IMR-90 (cell line): ENCODE measurements at regions not wholly inside any gene's neighbourhood (a gene's known extent, or its start where the extent isn't known, plus 50 kb on each side); places are given as distances from the start of the nearest gene placed in this dataset.

Experiments used
- ATAC-seq: fragments of 200-7000 bp; cut with Tn5 transposase; 2 replicates; pipeline ENCODE4 v1.9.1; 2020; ENCODE audit warnings: low read depth, mild to moderate bottlenecking, moderate library complexity
- BruUV-seq: library from RNA; stranded (reverse); fragments of 400-500 nt; replicated peaks from 2 replicates; lab custom pipeline; 2021; lab: Mats Ljungman, UMichigan
- CTCF ChIA-PET: fragments of 300-600 bp; formaldehyde crosslinking; extraction: SDS; loops from one replicate; lab custom pipeline; 2021; ENCODE audit warnings: antibody characterized with exemption; lab: Yijun Ruan, JAX
- POLR2A ChIA-PET: fragments of 300-600 bp; sonication (Branson Sonifier 250); formaldehyde crosslinking; loops from one replicate; lab custom pipeline; 2022; ENCODE audit warnings: antibody characterized with exemption; ENCODE audit not compliant: unreplicated experiment; lab: Charles Lee
- DNase-seq: peaks from one replicate; pipeline ENCODE4 v3.0.0; 2013
- H2AFZ ChIP-seq: replicated peaks from 2 replicates; pipeline ENCODE3; 2013; ENCODE audit warnings: low read length, mild to moderate bottlenecking; ENCODE audit not compliant: poor library complexity
- H2AK5ac ChIP-seq: 2 replicates; pipeline ENCODE4 v1.6.1; 2013; ENCODE audit warnings: low read depth, low read length, inconsistent platforms
- H2AK9ac ChIP-seq: replicated peaks from 2 replicates; pipeline ENCODE3; 2013; ENCODE audit warnings: mild to moderate bottlenecking, low read depth, low read length, moderate library complexity; ENCODE audit not compliant: poor library complexity
- H2BK120ac ChIP-seq: 2 replicates; pipeline ENCODE4 v1.6.1; 2013; ENCODE audit warnings: low read depth, low read length, inconsistent platforms
- H2BK15ac ChIP-seq: 3 replicates; pipeline ENCODE4 v1.6.1; 2013; ENCODE audit warnings: low read depth, low read length, inconsistent platforms
- H2BK20ac ChIP-seq: 2 replicates; pipeline ENCODE4 v1.6.1; 2013; ENCODE audit warnings: low read depth, mild to moderate bottlenecking, inconsistent platforms, low read length, moderate library complexity
- H2BK5ac ChIP-seq: 2 replicates; pipeline ENCODE4 v1.6.1; 2013; ENCODE audit warnings: mild to moderate bottlenecking, low read depth, low read length, inconsistent platforms; ENCODE audit not compliant: poor library complexity, severe bottlenecking
- H3K14ac ChIP-seq: replicated peaks from 2 replicates; pipeline ENCODE4 v1.6.1; 2013; ENCODE audit warnings: low read depth, low read length, inconsistent platforms
- H3K18ac ChIP-seq: 2 replicates; pipeline ENCODE4 v1.6.1; 2013; ENCODE audit warnings: low read depth, low read length, control low read depth
- H3K23ac ChIP-seq: 2 replicates; pipeline ENCODE4 v1.6.1; 2013; ENCODE audit warnings: low read depth, low read length, inconsistent platforms
- H3K27ac ChIP-seq: 2 replicates; pipeline ENCODE4 v1.5.1; 2013; ENCODE audit warnings: mild to moderate bottlenecking, control low read depth, low read length; ENCODE audit not compliant: insufficient read depth
- H3K27me3 ChIP-seq: 2 replicates; pipeline ENCODE4 v1.6.1; 2013; ENCODE audit warnings: low read length; ENCODE audit not compliant: control insufficient read depth, insufficient read depth
- H3K36me3 ChIP-seq: 2 replicates; pipeline ENCODE4 v1.6.1; 2013; ENCODE audit warnings: low read length, mixed read lengths; ENCODE audit not compliant: control insufficient read depth, insufficient read depth
- H3K4ac ChIP-seq: 2 replicates; pipeline ENCODE4 v1.6.1; 2013; ENCODE audit warnings: low read depth, low read length, inconsistent platforms
- H3K4me1 ChIP-seq: 2 replicates; pipeline ENCODE4 v1.6.1; 2013; ENCODE audit warnings: low read length, mixed read lengths; ENCODE audit not compliant: control insufficient read depth, insufficient read depth
- H3K4me2 ChIP-seq: 2 replicates; pipeline ENCODE4 v1.6.1; 2013; ENCODE audit warnings: low read depth, mild to moderate bottlenecking, control low read depth, low read length, moderate library complexity
- H3K4me3 ChIP-seq: 2 replicates; pipeline ENCODE4 v1.5.1; 2013; ENCODE audit warnings: low read depth, mild to moderate bottlenecking, control low read depth, low read length, moderate library complexity; ENCODE audit not compliant: insufficient read depth
- H3K56ac ChIP-seq: 2 replicates; pipeline ENCODE4 v1.6.1; 2013; ENCODE audit warnings: low read length, inconsistent platforms; ENCODE audit not compliant: insufficient read depth; ENCODE audit errors: extremely low read depth
- H3K79me1 ChIP-seq, 2 experiments: 2 replicates each; pipeline ENCODE4 v1.6.1; 2013; ENCODE audit warnings: low read length in 2 of 2, inconsistent platforms in 1 of 2, low read depth in 1 of 2
- H3K9ac ChIP-seq: 2 replicates; pipeline ENCODE4 v1.6.1; 2013; ENCODE audit warnings: low read depth, low read length, control low read depth
- H3K9me1 ChIP-seq: 2 replicates; pipeline ENCODE4 v1.6.1; 2013; ENCODE audit warnings: low read length, inconsistent platforms; ENCODE audit not compliant: insufficient read depth
- H3K9me3 ChIP-seq: 2 replicates; pipeline ENCODE4 v1.6.1; 2013; ENCODE audit warnings: low read length; ENCODE audit not compliant: control insufficient read depth, insufficient read depth
- H4K20me1 ChIP-seq: 2 replicates; pipeline ENCODE4 v1.6.1; 2013; ENCODE audit warnings: low read length, inconsistent platforms; ENCODE audit not compliant: insufficient read depth
- H4K5ac ChIP-seq: 2 replicates; pipeline ENCODE4 v1.6.1; 2013; ENCODE audit warnings: mild to moderate bottlenecking, low read depth, low read length, control low read depth
- H4K8ac ChIP-seq, 2 experiments: 2 replicates each; pipeline ENCODE4 v1.6.1; 2013; ENCODE audit warnings: low read depth in 2 of 2, low read length in 2 of 2, control low read depth in 1 of 2, inconsistent platforms in 1 of 2
- H4K91ac ChIP-seq: 2 replicates; pipeline ENCODE4 v1.6.1; 2013; ENCODE audit warnings: low read depth, low read length, inconsistent platforms; ENCODE audit not compliant: insufficient read depth
- BHLHE40 ChIP-seq: fragments of 150-350 bp; IDR thresholded peaks from 2 replicates; pipeline ENCODE4 v1.6.1; 2016; ENCODE audit warnings: mild to moderate bottlenecking, low read depth, low read length
- CEBPB ChIP-seq: IDR thresholded peaks from 2 replicates; pipeline ENCODE4 v1.6.1; 2012; ENCODE audit warnings: low read depth, low read length, improper control_type of control experiment
- CHD1 ChIP-seq: IDR thresholded peaks from 2 replicates; pipeline ENCODE4 v1.6.1; 2012; ENCODE audit warnings: low read depth, low read length, improper control_type of control experiment
- CTCF ChIP-seq: conservative IDR thresholded peaks from 2 replicates; pipeline ENCODE4 v1.5.1; 2012; ENCODE audit warnings: mild to moderate bottlenecking, low read depth, low read length, improper control_type of control experiment
- ELK1 ChIP-seq: fragments of 150-350 bp; IDR thresholded peaks from 2 replicates; pipeline ENCODE4 v1.6.1; 2016; ENCODE audit warnings: low read depth, mild to moderate bottlenecking, low read length, moderate library complexity, borderline replicate concordance
- FOS ChIP-seq: fragments of 150-350 bp; IDR thresholded peaks from 2 replicates; pipeline ENCODE4 v1.6.1; 2016; ENCODE audit warnings: low read depth, low read length
- MAFK ChIP-seq: IDR thresholded peaks from 2 replicates; pipeline ENCODE4 v1.6.1; 2012; ENCODE audit warnings: low read depth, low read length, improper control_type of control experiment
- MAZ ChIP-seq: IDR thresholded peaks from 2 replicates; pipeline ENCODE4 v1.6.1; 2012; ENCODE audit warnings: low read depth, mild to moderate bottlenecking, low read length, improper control_type of control experiment, moderate library complexity, borderline replicate concordance
- NFE2L2 ChIP-seq: fragments of 150-350 bp; IDR thresholded peaks from 2 replicates; pipeline ENCODE4 v1.6.1; 2016; ENCODE audit warnings: low read depth, mild to moderate bottlenecking, low read length
- POLR2A ChIP-seq: IDR thresholded peaks from 2 replicates; pipeline ENCODE4 v1.6.1; 2012; ENCODE audit warnings: mild to moderate bottlenecking, low read depth, low read length
- RAD21 ChIP-seq: IDR thresholded peaks from 2 replicates; pipeline ENCODE4 v1.6.1; 2012; ENCODE audit warnings: low read length, improper control_type of control experiment
- RCOR1 ChIP-seq: IDR thresholded peaks from 2 replicates; pipeline ENCODE4 v1.6.1; 2012; ENCODE audit warnings: mild to moderate bottlenecking, low read length, improper control_type of control experiment; ENCODE audit not compliant: insufficient replicate concordance
- RFX5 ChIP-seq: IDR thresholded peaks from 2 replicates; pipeline ENCODE4 v1.8.0; 2012; ENCODE audit warnings: low read depth, mild to moderate bottlenecking, low read length, moderate library complexity
- SMC3 ChIP-seq: fragments of 150-350 bp; IDR thresholded peaks from 2 replicates; pipeline ENCODE4 v1.6.1; 2016; ENCODE audit warnings: low read depth, mild to moderate bottlenecking, antibody characterized with exemption, low read length, moderate library complexity
- USF2 ChIP-seq: fragments of 150-350 bp; IDR thresholded peaks from 2 replicates; pipeline ENCODE4 v1.6.1; 2017; ENCODE audit warnings: mild to moderate bottlenecking, antibody characterized with exemption, low read length, low read depth
- WGBS, 2 experiments: methylation state at CpG; one replicate each; pipeline versions ENCODE4 v1.1.5 to v1.1.7; 2013; ENCODE audit warnings: missing lambda C conversion rate in 2 of 2; ENCODE audit not compliant: insufficient read length in 1 of 2; ENCODE audit errors: extremely low coverage in 2 of 2; 5-methylcytosine and 5-hydroxymethylcytosine counted together
- dilution Hi-C: fragments of 300-500 bp; cut with HindIII; formaldehyde crosslinking; loops from one replicate; pipeline ENCODE4 v1.14.3; 2018; ENCODE audit warnings: low sequenced_read_pairs; ENCODE audit not compliant: unreplicated experiment
- in situ Hi-C: fragments of 300-500 bp; cut with MboI; formaldehyde crosslinking; loops from 3 replicates; pipeline ENCODE4 v1.14.3; 2019; ENCODE audit warnings: low sequenced_read_pairs, inconsistent platforms, mixed read lengths
- intact Hi-C: fragments of 100-400 bp; cut with micrococcal nuclease; formaldehyde crosslinking; loops from 2 replicates; pipeline ENCODE4 v1.10.0; 2022

GRCh38 chr11:111123463-111124398 lies 121.8 kb upstream of the POU2AF2 start:
- Histone ChIP-seq H3K14ac (no peak overlapping the region), H3K9me3 (no peaks in the 10 kb centered on the region), H4K20me1 (no peaks in the 10 kb centered on the region), H3K79me1 (no peaks in the 10 kb centered on the region), H4K91ac (no peak overlapping the region), H3K18ac (no peak overlapping the region), H3K9me1 (no peaks in the 10 kb centered on the region), H3K4me1 (no peaks in the 10 kb centered on the region), H3K27me3 (peaks cover 5% of the 10 kb centered on the region), H4K8ac (no peak overlapping the region), H2AK5ac (no peak overlapping the region), H3K4ac (no peak overlapping the region), H3K4me3 (no peak overlapping the region), H2AK9ac (no peak overlapping the region), H2AFZ (no peak overlapping the region), H3K23ac (no peak overlapping the region), H3K9ac (no peak overlapping the region), H2BK20ac (no peak overlapping the region), H4K5ac (no peak overlapping the region), H3K4me2 (no peak overlapping the region), H3K56ac (no peak overlapping the region), H2BK120ac (no peak overlapping the region), H2BK5ac (no peak overlapping the region), H3K36me3 (no peaks in the 10 kb centered on the region), H2BK15ac (no peak overlapping the region), H3K27ac (no peak overlapping the region)
- WGBS, 2 experiments = no CpG with 5 or more reads among the region's 1 CpG
- DNase-seq (no peak), ATAC-seq (no peak)
- POLR2A ChIA-PET = no interaction called here
- in situ Hi-C loops (no loop called here), intact Hi-C loops (no loop called here), dilution Hi-C loops (no loop called here)
- CTCF ChIA-PET = no interaction called here
- BruUV-seq = no TSS peak
- TF ChIP-seq ELK1 (no peak), RAD21 (no peak), CHD1 (no peak), CEBPB (no peak), USF2 (no peak), POLR2A (no peak), BHLHE40 (no peak), NFE2L2 (no peak), MAZ (no peak), SMC3 (no peak), MAFK (no peak), RFX5 (no peak), FOS (no peak), RCOR1 (no peak), CTCF (no peak)
